IPS DF 19.7 (cell line): ENCODE measurements at regions not wholly inside any gene's neighbourhood (a gene's known extent, or its start where the extent isn't known, plus 50 kb on each side); places are given as distances from the start of the nearest gene placed in this dataset.
A peak's percentile ranks its signal among the peaks of the same experiment; 100 is the strongest.
"Not testable (repeated sequence)": the region's sequence is repeated elsewhere in the genome, so short reads cannot be mapped to it uniquely, and the experiment has no call there.

Source experiments
- DNase-seq: peaks from one replicate; pipeline ENCODE4 v3.0.0-alpha.2; 2013; ENCODE audit warnings: low read depth, low spot score

DNA sequence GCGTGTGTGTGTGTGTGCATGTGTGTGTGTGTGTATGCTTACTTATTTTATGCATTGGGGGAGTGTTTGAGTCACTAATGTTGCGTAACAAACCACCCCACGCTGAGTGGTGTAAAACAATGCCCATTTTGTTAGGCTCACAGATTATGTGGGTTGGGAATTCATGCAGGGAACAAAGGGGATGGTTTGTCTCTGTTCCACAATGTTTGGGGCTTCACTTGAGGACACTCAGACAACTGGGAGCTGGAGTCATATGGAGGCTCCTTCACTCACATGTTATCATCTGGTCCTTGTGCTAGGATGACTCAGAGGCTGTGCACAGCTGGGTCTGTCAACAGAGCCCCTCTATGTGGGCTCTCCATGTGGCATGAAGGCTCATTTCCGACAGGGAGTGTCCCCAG lies 51.3 kb upstream of the LARGE1 start:
- no peak for DNase-seq

DNA sequence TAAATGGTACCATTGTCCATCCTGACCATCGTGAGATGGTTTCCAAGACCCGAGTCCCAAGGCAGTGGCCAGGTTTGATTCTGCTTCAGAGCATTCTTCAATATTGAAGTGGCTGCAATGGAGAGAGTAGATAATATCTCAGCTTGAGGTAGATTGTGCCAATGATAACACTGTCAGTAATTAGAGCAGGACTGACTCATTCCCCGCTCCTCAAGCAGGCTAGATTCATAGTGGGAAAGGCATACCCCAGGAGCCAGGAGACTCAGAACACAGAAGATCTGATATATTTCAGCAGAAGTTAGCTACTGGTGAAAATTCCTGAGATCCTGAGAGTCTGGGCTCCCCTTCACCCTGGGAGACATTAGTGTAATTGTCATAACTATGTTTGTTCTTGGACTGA lies 55.6 kb upstream of the LARGE1 start:
- no peak for DNase-seq

DNA sequence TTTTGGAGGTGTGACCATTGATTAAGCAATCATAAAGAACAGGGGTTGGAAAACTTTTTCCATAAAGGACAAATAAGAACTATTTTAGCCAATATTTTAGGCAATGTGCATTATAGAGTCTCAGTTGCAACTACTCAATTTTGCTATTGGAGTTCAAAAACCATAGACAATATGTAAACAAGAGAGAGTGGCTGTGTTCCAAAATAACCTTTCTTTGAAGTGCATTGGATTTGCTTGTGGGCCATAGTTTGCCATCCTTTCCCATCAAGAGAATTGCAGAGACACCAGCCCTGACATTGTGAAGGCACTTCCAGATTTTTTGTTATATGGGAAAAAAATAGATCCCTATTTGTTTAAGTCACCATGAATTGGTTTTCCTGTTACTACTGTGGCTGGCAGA lies 63.3 kb upstream of the LARGE1 start:
- no peak for DNase-seq

DNA sequence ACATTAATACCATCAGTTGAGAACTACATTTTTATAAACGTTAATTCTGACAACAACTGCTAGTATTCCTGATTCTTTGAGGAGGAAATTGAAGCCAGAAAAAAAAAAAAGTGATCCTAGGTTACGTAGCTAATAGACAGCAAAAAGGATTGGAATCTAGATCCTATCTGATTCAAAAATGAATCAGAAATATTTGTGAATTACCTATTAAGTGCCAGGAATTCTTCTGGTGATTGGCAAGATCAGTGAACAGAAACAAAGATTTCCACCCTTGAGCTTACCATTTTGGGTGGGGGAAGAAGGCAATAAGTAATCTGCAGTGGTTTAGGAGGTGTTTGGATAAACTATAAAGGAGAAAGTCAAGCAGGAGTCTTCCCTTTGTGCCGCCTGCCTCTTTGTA lies 63.9 kb upstream of the LARGE1 start:
- no peak for DNase-seq

DNA sequence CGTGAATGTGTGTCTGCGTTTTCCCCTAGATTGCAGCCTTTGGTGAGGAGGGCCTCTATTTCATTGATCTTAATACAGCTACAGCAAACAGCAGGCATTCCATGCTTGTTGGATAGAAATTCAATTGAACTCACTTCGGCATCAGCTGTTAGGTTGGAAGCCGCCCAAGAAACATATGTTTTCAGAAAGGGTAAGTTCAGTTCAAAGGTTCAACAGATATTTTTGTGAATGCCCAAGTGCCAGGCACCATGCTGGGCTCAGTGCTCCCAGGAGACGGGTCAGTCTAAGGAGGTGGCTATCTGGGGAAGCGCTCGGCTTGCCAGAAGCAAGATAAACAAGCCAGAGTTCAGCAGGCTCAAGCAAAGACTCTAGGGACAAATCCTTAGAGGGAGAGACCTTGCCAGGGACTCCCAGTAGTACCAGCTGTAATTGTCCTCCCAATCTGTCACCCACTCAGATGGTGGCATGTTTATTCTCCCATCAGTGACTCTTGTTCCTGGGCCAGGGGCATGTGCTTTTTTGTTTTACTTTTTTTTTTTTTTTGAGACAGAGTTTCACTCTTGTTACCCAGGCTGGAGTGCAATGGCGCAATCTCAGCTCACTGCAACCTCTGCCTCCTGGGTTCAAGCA lies 64.5 kb upstream of the LARGE1 start:
- DNase-seq: no peak

DNA sequence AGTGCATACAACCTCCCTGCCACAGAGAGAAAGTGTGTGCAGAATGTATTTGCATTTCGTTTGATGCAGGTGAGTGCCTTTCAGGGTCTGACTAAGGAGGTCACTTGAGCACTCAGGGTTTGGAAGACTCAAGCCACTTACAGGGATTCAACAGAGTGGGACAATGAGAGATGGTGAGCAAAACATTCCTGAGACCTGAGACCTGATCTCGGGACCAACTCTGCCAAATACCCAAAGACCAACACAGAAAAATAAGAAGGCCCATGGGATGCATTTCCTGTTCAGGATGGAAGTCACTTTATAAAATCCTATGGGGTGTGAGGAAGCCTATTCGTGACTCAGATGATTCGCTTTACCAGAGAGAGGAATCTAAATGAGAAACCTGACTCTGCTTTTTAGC lies 65.2 kb upstream of the LARGE1 start:
- DNase-seq: no peak

DNA sequence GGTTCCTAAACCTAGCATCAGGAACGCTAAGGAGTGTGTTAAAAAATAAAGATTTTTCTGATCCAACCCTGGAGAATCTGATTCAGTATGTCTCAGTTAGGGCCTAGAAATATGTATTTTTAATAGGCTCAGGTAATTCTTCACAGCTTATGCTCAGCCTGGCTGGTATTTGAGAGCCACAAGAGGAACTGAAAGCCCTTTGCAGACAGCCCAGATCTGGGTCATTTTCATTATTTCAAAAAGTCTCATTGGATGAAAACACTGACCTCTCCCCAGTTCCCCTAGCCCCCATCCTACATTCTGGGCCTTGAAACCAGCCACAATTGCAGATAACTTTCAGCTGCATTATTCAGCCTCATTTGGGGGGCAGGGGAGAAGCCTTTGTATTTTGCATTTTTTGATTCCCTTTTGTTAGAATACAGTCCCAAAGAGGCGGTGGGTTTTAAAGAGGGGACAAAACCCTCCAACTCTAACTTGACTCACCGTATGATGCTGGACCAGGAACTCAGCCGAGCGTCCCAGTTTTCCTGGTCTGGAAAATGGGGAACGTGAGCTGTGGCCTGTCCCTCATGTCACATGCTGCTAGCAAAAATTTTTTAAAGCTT lies 66.0 kb upstream of the LARGE1 start:
- no peak for DNase-seq

DNA sequence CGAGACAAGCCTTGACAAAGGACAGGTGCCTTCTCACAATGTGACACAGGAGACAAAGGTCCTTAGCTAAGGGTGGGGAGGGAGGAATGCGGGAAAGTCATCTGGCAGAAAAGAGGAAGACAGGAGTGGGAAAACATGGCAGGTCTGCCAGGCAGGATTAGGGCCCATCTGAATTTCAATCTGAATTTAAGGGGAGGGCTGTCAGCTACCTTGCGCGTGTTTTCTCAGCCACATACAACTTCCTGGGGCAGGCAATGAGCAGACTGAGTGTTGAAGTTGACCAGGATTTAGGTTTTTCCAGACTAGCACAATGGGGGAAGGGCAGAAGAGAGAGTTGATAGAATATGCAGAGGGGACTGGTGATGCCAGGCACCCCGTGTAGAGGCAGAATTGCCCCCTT lies 66.7 kb upstream of the LARGE1 start:
- peak; percentile 20 for DNase-seq

DNA sequence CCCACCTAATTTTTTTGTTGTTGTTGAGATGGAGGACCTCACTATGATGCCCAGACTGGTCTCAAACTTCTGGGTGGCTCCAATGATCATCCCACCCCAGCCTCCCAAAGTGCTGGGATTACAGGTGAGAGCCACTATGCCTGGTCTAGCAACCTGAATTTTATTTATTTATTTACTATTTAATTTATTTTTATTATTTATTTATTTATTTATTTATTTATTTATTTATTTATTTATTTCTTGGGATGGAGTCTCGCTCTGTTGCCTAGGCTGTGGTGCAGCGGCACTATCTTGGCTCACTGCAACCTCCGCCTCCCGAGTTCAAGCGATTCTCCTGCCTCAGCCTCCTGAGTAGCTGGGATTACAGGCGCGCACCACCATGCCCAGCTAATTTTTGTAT lies 69.0 kb upstream of the LARGE1 start:
- DNase-seq: not testable (repeated sequence)

DNA sequence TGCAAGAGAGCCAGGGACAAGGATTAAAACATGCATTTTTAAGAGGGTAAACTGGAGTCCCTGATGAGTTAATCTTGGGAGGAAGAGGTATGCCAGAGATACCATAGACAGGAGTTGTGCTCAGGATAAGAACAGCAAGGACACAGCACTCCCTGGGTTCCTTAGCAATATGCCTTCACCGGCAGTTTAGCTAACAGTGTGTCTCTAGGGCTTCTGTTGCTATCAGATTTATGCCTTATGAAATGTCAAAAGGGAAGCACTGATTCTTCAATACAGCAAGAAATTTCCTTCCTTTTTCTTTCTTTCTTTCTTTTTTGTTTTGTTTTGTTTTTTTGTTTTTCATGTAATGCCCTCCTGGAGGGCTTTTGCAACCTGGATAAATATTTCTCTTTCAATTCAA lies 71.3 kb upstream of the LARGE1 start:
- DNase-seq: no peak

DNA sequence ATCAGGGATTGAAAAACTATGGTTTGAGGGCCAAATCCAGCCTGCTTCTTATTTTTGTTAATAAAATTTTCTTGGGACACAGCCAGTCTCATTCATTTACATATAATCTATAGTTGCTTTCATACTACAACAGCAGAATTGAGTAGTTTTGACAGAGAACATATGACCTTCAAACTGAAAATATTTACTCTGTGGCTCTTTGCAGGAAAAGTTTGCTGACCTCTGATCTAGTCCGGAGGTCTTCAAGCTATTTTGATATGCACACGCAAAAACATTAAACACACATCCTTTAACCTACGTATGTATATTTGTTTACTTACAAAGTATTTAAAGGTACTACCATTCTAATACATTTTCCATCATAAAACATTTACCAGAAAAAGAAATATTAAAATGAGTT lies 76.5 kb upstream of the LARGE1 start:
- no peak for DNase-seq

DNA sequence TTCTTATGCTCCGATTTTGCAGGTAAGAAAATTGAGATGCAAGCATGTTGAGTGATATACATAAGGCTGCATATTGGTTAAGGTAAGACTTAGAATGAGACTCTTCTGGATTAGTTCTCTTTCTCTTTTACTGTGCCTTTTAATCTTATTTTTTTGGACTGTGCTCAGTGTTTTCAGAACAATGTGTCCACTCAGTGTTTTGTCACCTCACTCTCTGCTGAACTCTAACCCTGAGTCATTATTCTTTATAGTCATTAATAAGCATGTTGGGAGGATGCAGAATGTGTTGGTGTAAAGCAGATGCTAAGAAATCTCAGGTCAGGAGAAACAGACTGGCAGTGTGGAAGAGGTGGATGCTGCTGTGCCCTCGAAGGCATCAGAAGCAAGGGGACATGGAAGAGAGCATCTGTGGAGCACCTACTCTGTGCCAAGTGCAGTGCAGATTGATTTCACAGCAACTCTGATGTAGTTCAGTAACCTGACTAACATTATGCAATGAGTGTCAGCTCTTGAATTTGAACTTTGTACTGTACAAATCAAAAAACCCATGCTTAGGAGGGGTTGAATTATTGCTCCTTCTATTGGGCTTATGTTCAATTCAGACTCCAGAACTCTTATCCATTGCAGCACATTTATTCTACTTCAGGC lies 80.7 kb upstream of the LARGE1 start:
- DNase-seq: no peak

DNA sequence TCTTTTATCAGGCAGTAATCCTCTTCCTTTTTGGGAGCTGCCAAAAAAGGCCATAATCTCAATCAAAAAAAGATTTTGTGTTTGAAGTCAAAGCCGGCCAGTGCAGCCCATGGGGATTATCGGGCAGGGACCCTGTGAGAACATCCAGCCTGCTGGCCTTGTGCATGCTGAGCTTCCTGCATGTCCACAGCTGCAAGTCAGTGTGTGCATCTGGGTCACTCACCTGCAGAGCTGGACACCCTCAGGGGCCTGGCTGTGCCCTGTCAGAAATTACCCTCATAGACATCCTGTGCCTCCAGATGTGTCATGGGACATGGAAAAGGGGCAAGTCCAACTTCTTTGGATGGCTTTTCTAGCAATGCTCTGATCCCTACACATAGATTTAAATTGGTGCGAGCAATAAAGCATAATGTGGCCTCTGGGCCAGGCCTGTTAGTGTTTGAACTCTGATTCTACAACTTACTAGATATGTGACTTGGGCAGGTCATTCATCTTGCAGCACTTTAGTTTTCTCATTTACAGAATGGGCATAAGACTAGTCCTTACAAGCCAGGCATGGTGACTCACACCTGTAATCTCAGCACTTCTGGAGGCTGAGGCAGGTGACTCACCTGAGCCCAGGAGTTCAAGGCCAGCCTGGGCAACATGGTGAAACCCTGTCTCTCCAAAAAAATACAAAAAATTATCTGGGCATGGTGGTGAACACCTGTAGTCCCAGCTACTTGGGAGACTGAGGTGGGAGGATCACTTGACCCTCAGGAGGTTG lies 81.6 kb upstream of the LARGE1 start:
- no peak for DNase-seq

DNA sequence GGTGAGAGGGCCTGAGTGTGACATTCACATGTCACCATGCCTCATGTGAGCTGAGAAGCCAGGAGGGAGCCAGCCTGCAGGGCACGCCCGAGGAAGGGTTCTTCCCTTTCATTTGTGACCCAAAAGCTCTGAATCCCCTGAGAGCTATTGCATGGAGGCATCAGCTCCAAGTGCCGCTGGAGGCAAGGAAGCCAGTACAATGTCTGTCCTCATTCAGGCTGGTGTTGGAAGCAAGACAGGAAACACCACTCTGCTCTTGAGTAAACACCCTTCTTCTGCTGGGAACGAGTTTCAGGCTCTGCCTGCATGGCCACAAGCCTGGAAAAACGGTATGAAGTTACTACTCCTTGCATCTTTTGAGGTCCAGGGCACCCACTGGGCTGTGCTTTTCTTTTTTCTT lies 83.8 kb upstream of the LARGE1 start:
- no peak for DNase-seq

DNA sequence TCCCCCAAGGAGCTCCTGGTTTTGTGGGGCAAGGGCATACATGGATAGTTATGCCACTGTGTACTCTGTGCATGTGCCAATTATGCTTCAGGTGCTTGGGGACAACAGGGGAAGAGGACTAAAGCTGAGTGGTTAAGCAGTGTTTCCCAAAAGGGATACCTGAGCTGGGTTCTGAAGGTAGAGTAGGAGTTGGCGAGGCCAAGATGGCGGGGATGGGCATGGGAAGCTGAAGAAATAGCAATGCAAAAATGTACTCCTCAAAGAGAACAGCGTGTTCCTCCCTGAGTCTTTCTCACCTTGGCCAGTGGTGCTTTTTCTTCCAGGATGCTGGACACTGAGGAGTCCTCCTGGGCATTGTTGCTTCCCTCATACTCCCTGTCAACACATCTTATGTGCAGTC lies 90.0 kb upstream of the LARGE1 start:
- no peak for DNase-seq

DNA sequence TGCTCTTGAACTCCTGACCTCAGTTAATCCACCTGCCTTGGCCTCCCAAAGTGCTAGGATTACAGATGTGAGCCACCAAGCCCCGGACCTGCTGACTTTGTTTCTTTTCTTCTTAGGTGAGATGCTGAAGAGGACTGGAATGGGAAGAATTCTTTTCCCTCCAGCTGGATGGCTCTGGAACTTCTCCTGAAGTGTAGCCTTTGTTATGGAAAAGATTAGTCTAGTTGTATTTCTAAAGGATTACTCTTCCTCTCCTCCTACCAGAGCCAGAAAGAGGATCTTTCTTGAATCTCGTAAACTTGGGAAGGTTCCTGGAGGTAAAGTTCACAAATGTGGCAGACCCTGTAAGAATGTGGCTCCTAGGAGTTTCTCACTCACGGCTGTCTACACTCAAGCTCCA lies 95.4 kb upstream of the LARGE1 start:
- peak; percentile 17 for DNase-seq

DNA sequence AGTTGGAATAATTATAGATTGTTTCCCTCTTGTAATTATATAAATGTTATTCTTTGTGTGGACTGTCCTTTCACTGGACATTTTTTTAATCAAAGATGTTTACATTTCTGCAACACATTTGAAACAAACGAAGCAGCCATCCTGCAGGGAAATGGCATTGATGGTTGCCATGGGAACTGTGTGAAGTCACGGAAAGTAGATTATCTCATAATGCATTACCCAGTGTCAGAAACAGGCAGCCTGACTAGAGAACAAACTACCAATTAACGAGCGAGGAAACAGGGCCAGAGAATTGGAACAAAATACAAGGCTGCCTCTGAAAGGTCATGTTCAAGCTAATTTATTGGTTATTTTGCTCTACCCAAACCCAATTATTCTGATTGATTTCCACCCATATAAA lies 96.9 kb upstream of the LARGE1 start:
- DNase-seq: no peak

DNA sequence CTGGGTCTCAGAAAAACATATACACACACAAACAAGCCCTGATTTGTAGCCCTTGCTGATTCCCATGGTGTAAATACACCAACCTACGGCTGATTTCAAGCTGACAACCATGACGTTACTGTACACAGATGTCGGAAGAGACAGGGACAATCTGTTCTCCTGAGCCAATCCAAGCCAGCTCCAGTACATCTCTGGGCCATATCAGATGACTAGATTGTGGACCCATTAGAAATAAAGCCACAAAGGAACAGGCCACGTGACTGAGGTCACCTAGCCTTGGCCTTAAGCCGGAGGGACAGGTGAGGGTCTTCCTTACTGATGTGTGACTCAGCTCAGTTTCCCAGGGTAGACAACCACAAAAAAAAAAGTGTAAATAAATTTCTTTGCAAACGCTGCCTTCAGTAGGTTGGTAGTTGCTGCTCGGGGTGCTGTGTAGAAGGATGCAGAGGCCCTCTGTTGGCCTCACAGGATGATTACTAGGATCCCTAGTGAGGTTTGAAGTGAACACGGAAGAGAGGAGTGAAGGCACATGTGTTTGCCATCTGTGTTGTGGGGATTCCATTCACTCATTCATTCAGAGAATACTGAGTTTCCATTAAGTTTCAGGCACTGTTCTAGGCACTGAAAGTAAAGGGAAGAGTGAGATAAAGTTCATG lies 99.0 kb upstream of the LARGE1 start:
- DNase-seq: no peak

DNA sequence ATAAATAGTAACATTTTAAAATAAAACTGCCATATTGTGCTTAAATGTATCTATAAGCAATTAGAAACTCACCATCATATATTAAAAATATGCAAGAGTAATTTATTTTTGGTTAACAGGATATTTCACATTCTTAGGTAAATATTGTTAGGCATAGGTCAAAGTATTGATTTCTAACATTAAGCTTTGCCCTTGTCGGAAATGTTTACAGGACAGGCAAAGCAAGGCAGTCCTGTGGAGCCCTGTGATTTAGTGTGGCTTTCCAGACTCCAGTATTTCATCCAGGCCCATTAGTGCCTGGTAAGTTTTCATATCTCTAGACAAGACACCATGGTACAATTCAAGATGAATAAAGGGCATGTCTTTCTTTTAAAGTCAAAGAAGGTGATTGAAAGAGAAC lies 114.9 kb upstream of the LARGE1 start:
- DNase-seq: no peak

DNA sequence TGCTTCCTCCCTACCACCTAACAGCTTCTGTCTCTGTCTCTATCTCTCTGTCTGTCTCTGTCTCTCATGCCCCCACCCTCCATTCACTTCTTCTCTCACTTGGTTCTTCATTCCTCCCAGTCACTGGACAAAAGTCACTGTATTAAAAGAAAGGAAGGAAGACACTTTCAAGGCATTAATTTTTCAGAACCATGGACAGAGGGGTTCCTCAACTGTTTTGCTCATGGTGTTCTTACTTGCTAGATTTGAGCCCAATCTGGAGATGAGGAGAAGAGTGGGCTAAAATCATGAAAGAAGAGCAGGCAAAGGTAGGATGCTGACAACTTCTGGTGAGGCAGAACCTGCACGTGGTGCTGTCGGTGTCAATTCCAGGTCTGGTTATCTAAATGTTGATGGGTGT lies 116.7 kb upstream of the LARGE1 start:
- no peak for DNase-seq

DNA sequence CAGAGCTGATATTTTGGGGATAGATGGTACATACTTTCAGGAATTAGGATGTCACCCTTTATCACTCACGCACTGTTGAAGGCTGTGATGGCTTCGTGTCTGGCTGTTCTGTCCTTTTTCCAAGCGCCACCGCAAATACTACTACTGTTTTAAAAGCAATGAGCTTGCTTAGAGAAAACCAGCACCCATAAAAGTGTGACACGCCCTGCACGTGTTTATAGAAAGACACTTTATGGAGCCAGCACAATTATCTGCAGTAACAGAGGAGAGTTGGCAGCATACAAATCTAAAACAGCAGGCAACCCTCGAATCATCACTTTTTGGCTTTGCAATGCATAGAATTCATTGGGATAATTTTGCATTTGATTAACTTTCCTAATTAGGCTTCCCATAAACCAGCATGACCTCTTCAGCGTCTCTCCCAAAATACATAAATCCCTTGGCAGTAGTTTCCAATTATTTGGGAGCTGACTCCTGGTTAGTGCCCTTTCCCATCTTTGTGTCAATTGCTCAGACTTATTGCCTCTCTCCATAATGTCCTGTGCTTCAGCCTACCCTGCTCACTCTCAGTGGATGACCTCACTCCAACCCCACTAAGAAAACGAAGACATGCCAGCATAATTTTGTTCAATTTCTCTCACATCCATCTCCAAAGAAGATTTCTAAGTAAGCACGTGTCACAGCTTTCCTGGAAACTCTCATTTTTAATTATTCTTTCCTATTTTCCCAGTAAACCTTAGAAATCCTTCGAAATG lies 118.7 kb upstream of the LARGE1 start:
- DNase-seq: no peak

DNA sequence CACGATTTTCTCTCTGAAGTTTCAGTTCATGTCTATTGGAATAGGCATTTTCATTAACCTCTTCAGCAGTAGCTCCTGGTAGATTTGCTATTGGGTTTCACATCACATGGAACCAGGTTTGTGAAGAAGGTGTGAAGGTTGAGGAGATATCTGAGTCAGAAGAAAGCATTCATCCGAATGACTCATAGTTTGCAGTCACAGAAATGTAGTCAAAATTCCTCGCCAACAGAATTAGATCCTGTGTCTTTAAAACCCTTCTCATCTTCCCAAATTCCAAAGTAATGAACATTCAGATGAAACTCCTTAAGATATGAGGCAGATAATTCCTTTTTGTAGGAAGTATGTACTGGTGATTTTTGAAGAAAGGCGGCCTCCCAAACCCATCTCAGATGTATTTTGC lies 125.0 kb upstream of the LARGE1 start:
- no peak for DNase-seq
